A549 (cell line): ENCODE measurements at regions not wholly inside any gene's neighbourhood (a gene's known extent, or its start where the extent isn't known, plus 50 kb on each side); places are given as distances from the start of the nearest gene placed in this dataset.

Experiments
- ATAC-seq, 2 experiments: fragments of 200-7000 bp in 1 of 2; fragments of >200 bp in 1 of 2; cut with Nextera tagmentation in 1 of 2; cut with Tn5 transposase in 1 of 2; 3 replicates each; pipeline versions ENCODE4 v1.8.0 to v1.9.1; 2018 to 2020; ENCODE audit warnings: mild to moderate bottlenecking in 1 of 2, moderate library complexity in 1 of 2
- CTCF ChIA-PET: fragments of 300-600 bp; sonication (Branson Sonifier 250); formaldehyde crosslinking; extraction: SDS; loops from one replicate; lab custom pipeline; 2021; ENCODE audit warnings: antibody characterized with exemption, inconsistent platforms; lab: Yijun Ruan, JAX
- POLR2A ChIA-PET: fragments of 350-600 bp; formaldehyde crosslinking; extraction: SDS; loops from one replicate; lab custom pipeline; 2021; ENCODE audit warnings: antibody characterized with exemption, inconsistent platforms; lab: Yijun Ruan, JAX
- DNase-seq, 2 experiments: peaks; one replicate each; pipeline versions ENCODE4 v3.0.0 to v3.0.0-alpha.2; 2011 to 2016; ENCODE audit warnings: low read depth in 1 of 2, low spot score in 1 of 2
- FAIRE-seq: peaks from 2 replicates; lab custom pipeline; 2011; peaks lifted over from hg19 to GRCh38; lab: Jason Lieb, UNC
- H3K27ac ChIP-seq, 2 experiments: fragments of >200 bp; sonication (Bioruptor Twin); formaldehyde crosslinking; 3 replicates each; pipeline ENCODE4 v1.5.1; 2016 to 2017
- H3K4me1 ChIP-seq: fragments of >200 bp; sonication (Bioruptor Twin); formaldehyde crosslinking; 3 replicates; pipeline ENCODE4 v1.6.1; 2016
- H3K4me2 ChIP-seq: fragments of >200 bp; sonication (Bioruptor Twin); formaldehyde crosslinking; 3 replicates; pipeline ENCODE4 v1.6.1; 2016
- H3K4me3 ChIP-seq: fragments of >200 bp; sonication (Bioruptor Twin); formaldehyde crosslinking; 3 replicates; pipeline ENCODE4 v1.5.1; 2016
- H3K9me3 ChIP-seq: fragments of >200 bp; sonication (Bioruptor Twin); formaldehyde crosslinking; 3 replicates; pipeline ENCODE4 v1.6.1; 2016
- ATOH8 ChIP-seq: fragments of 250-450 bp; sonication (Bioruptor Pico); IDR thresholded peaks from 2 replicates; pipeline ENCODE4 v1.5.0; 2020; ENCODE audit warnings: low read depth, mild to moderate bottlenecking, moderate library complexity
- BCL3 ChIP-seq: fragments of >200 bp; sonication (Bioruptor Twin); formaldehyde crosslinking; IDR thresholded peaks from 3 replicates; pipeline ENCODE4 v1.6.1; 2016
- CBX8 ChIP-seq: fragments of 200-600 bp; sonication (generic); IDR thresholded peaks from 2 replicates; pipeline ENCODE4 v1.6.1; 2016
- CHD2 ChIP-seq: fragments of 150-350 bp; IDR thresholded peaks from 2 replicates; pipeline ENCODE4 v1.6.1; 2014; ENCODE audit warnings: low read length; ENCODE audit not compliant: partially characterized antibody
- EHMT2 ChIP-seq: fragments of 200-600 bp; sonication (generic); IDR thresholded peaks from 2 replicates; pipeline ENCODE4 v1.6.1; 2016; ENCODE audit warnings: antibody characterized with exemption, low read depth, mild to moderate bottlenecking, moderate library complexity
- ELK1 ChIP-seq: fragments of 150-350 bp; IDR thresholded peaks from 2 replicates; pipeline ENCODE4 v1.6.1; 2014; ENCODE audit warnings: low read depth, mild to moderate bottlenecking, low read length
- HOXB13 ChIP-seq: fragments of 250-450 bp; sonication (Bioruptor Pico); IDR thresholded peaks from 2 replicates; pipeline ENCODE4 v1.5.0; 2020; ENCODE audit warnings: low read depth, mild to moderate bottlenecking, moderate library complexity
- JUN ChIP-seq, 2 experiments: fragments of >200 bp; sonication (Bioruptor Twin); formaldehyde crosslinking; IDR thresholded peaks; 2 replicates in 1 of 2; 3 replicates in 1 of 2; pipeline ENCODE4 v1.6.1; 2016 to 2017
- KDM5A ChIP-seq: fragments of 200-600 bp; sonication (generic); IDR thresholded peaks from 2 replicates; pipeline ENCODE4 v1.6.1; 2016; ENCODE audit warnings: antibody characterized with exemption, mild to moderate bottlenecking
- MAZ ChIP-seq: fragments of 150-350 bp; IDR thresholded peaks from 2 replicates; pipeline ENCODE4 v1.6.1; 2014; ENCODE audit warnings: antibody characterized with exemption, low read depth, low read length, borderline replicate concordance
- MYC ChIP-seq: IDR thresholded peaks from 2 replicates; pipeline ENCODE4 v1.6.1; 2012; ENCODE audit warnings: mild to moderate bottlenecking, inconsistent platforms, low read length, improper control_type of control experiment, borderline replicate concordance
- PHF8 ChIP-seq: fragments of 200-600 bp; sonication (generic); IDR thresholded peaks from 2 replicates; pipeline ENCODE4 v1.6.1; 2016; ENCODE audit warnings: low read depth, mild to moderate bottlenecking, antibody characterized with exemption, moderate library complexity, borderline replicate concordance
- REST ChIP-seq: fragments of 200-600 bp; sonication (generic); IDR thresholded peaks from 2 replicates; pipeline ENCODE4 v1.6.1; 2016; ENCODE audit warnings: antibody characterized with exemption, mild to moderate bottlenecking, moderate library complexity
- RNF2 ChIP-seq: fragments of 200-600 bp; sonication (generic); IDR thresholded peaks from 2 replicates; pipeline ENCODE4 v1.6.1; 2016; ENCODE audit warnings: low read depth, mild to moderate bottlenecking, antibody characterized with exemption, moderate library complexity, borderline replicate concordance
- USF2 ChIP-seq: fragments of 450-650 bp; IDR thresholded peaks from 2 replicates; pipeline ENCODE4 v1.6.1; 2014; ENCODE audit warnings: antibody characterized with exemption
- ZFP36 ChIP-seq: fragments of 450-650 bp; IDR thresholded peaks from 2 replicates; pipeline ENCODE4 v1.6.1; 2014; ENCODE audit warnings: borderline replicate concordance; ENCODE audit not compliant: partially characterized antibody
- WGBS: methylation state at CpG from one replicate; pipeline ENCODE4 v1.1.6; 2017; ENCODE audit errors: missing lambda C conversion rate; 5-methylcytosine and 5-hydroxymethylcytosine counted together

- CTCF ChIA-PET, result no interaction called here
- H3K4me2 ChIP-seq, result no peak overlapping the region
- DNase-seq (no peak), ATAC-seq (no peak), FAIRE-seq (no peak)
- H3K27ac ChIP-seq, result no peak overlapping the region
- no peaks in the 10 kb centered on the region for H3K9me3 ChIP-seq
- no peak overlapping the region for H3K4me3 ChIP-seq
- TF ChIP-seq USF2 (no peak), ZFP36 (no peak), PHF8 (no peak), HOXB13 (CRISPR knock-in tag) (no peak)
- peaks cover 5% of the 10 kb centered on the region; the same call in 2 of the 3 replicates for H3K4me1 ChIP-seq
- WGBS, result 88% methylated on average over 4 of the region's 4 CpGs
- POLR2A ChIA-PET, result no interaction called here
Observed at GRCh38 chr3:177711637-177712036, 514.4 kb upstream of the TBL1XR1 start.

- ChIA-PET CTCF (no interaction called here), POLR2A (no interaction called here)
- no peak for ATAC-seq
- no peak for DNase-seq
- no peak for FAIRE-seq
- H3K9me3 ChIP-seq, result no peaks in the 10 kb centered on the region
- no peak overlapping the region for H3K4me2 ChIP-seq
- H3K27ac ChIP-seq, result peak overlapping the region; percentile 31 to 54; a peak in 3 of 6 replicates
- peaks cover 5% of the 10 kb centered on the region; the same call in 2 of the 3 replicates for H3K4me1 ChIP-seq
- TF ChIP-seq JUN (IDR thresholded peaks at IDR 0.05) (no peak), BCL3 (no peak), KDM5A (no peak), EHMT2 (no peak), REST (no peak), ATOH8 (CRISPR knock-in tag) (no peak), MAZ (no peak), CBX8 (no peak), PHF8 (no peak), CHD2 (no peak)
- no peak overlapping the region for H3K4me3 ChIP-seq
- 91% methylated on average over 3 of the region's 3 CpGs for WGBS
Observed at GRCh38 chr3:177713928-177714900, 516.9 kb upstream of the TBL1XR1 start.

GRCh38 chr3:177714945-177715344, 517.7 kb upstream of the TBL1XR1 start:
- ChIA-PET POLR2A (no interaction called here), CTCF (no interaction called here)
- H3K4me3 ChIP-seq, result no peak overlapping the region
- ATAC-seq (no peak), FAIRE-seq (no peak), DNase-seq (no peak)
- H3K27ac ChIP-seq, result no peak overlapping the region
- H3K9me3 ChIP-seq, result no peaks in the 10 kb centered on the region
- no peak overlapping the region for H3K4me2 ChIP-seq
- H3K4me1 ChIP-seq, result peaks cover 5% of the 10 kb centered on the region; the same call in 2 of the 3 replicates
- WGBS, result 71% methylated on average over 3 of the region's 3 CpGs
- no peak for TF ChIP-seq USF2
- TF ChIP-seq ELK1, result no peak
- TF ChIP-seq RNF2, result no peak
- TF ChIP-seq MYC, result no peak
- TF ChIP-seq ATOH8 (CRISPR knock-in tag), result no peak
